PC-3 (cell line): ENCODE measurements at regions not wholly inside any gene's neighbourhood (a gene's known extent, or its start where the extent isn't known, plus 50 kb on each side); places are given as distances from the start of the nearest gene placed in this dataset.

Experiments
- EZH2phosphoT487 ChIP-seq: fragments of 300-600 bp; sonication (generic); IDR thresholded peaks from 2 replicates; pipeline ENCODE4 v1.6.1; 2018; ENCODE audit warnings: mild to moderate bottlenecking, antibody characterized with exemption, low read length, borderline replicate concordance
- TF ChIP-seq, protein P1 (sequence below): fragments of 300-600 bp; sonication (generic); conservative IDR thresholded peaks from 2 replicates; pipeline ENCODE4 v1.5.1; 2017; ENCODE audit warnings: antibody characterized with exemption, low read depth, mild to moderate bottlenecking, low read length

DNA sequence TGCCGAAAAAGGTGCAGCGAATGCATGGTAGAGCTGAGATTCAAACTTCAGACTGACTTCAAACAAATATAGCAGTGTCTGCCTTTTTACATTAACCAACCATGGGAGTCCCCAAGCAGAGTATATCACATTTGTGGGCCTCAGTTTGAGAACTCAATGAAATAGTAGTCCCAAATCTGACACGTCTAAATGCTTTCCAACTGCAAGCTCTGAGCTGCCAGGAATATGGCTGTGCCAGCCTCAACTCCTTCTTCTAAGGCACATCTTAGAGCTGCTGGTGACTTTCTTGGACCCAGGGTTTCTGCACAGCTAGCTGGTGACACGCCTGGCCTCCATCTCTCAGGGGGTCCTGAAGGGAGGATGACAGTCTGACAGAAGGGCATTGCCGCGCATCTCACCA is 78.8 kb upstream of the SLC2A1 start:
- TF ChIP-seq, protein P1, sequence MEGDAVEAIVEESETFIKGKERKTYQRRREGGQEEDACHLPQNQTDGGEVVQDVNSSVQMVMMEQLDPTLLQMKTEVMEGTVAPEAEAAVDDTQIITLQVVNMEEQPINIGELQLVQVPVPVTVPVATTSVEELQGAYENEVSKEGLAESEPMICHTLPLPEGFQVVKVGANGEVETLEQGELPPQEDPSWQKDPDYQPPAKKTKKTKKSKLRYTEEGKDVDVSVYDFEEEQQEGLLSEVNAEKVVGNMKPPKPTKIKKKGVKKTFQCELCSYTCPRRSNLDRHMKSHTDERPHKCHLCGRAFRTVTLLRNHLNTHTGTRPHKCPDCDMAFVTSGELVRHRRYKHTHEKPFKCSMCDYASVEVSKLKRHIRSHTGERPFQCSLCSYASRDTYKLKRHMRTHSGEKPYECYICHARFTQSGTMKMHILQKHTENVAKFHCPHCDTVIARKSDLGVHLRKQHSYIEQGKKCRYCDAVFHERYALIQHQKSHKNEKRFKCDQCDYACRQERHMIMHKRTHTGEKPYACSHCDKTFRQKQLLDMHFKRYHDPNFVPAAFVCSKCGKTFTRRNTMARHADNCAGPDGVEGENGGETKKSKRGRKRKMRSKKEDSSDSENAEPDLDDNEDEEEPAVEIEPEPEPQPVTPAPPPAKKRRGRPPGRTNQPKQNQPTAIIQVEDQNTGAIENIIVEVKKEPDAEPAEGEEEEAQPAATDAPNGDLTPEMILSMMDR, result no peak
- TF ChIP-seq EZH2phosphoT487, result no peak
